Heart left ventricle (tissue), 13 donors: ENCODE measurements at regions not wholly inside any gene's neighbourhood (a gene's known extent, or its start where the extent isn't known, plus 50 kb on each side); places are given as distances from the start of the nearest gene placed in this dataset.

ENCODE experiments used
- POLR2A ChIP-seq, 2 donors: fragments of 450-650 bp; IDR thresholded peaks; one replicate each; pipeline ENCODE4 v1.6.1; 2017; ENCODE audit warnings: antibody characterized with exemption in 2 of 2, mild to moderate bottlenecking in 2 of 2, moderate library complexity in 2 of 2
- TF ChIP-seq, protein P1 (sequence below), 12 donors: fragments of 200-600 bp; sonication (generic) in 4 of 12; IDR thresholded peaks; one replicate each; pipeline versions ENCODE4 v1.5.0 to v1.8.0; 2018 to 2022; ENCODE audit warnings: antibody characterized with exemption in 12 of 12, mild to moderate bottlenecking in 5 of 12
- donor health status: ischemic (EF 13 %, LVEDD 7.1; RV severe dilation, severe dysfunction).
- donor health status: DM: no; HTN: yes; CAD: no.
- donor health status: DM: no; HTN: no; CAD: no.
- donor health status: ischemic (EF 25% LVEDD 6.9; RV normal size, moderate dysfunction).
- donor health status: ischemic (EF 25% LVEDD 5.7; RV mildly dilated, moderate dysfunction).
- donor health status: ischemic (EF 35%, LVEDD 5.7; RV mildly dilated, moderate dysfunction).
- donor health status: nonischemic (EF 11% LVEDD 7.7; RV severe dilation, severe dysfunction).
- donor health status: DM: yes; HTN: yes; CAD: no.
- donor health status: PGD.
- donor health status: ischemic (EF 29% LVEDD 5.4; RV normal size, mild dysfunction).
- donor health status: nonischemic (EF 23%, LVEDD 6.1; RV moderate dilation, normal function).

DNA sequence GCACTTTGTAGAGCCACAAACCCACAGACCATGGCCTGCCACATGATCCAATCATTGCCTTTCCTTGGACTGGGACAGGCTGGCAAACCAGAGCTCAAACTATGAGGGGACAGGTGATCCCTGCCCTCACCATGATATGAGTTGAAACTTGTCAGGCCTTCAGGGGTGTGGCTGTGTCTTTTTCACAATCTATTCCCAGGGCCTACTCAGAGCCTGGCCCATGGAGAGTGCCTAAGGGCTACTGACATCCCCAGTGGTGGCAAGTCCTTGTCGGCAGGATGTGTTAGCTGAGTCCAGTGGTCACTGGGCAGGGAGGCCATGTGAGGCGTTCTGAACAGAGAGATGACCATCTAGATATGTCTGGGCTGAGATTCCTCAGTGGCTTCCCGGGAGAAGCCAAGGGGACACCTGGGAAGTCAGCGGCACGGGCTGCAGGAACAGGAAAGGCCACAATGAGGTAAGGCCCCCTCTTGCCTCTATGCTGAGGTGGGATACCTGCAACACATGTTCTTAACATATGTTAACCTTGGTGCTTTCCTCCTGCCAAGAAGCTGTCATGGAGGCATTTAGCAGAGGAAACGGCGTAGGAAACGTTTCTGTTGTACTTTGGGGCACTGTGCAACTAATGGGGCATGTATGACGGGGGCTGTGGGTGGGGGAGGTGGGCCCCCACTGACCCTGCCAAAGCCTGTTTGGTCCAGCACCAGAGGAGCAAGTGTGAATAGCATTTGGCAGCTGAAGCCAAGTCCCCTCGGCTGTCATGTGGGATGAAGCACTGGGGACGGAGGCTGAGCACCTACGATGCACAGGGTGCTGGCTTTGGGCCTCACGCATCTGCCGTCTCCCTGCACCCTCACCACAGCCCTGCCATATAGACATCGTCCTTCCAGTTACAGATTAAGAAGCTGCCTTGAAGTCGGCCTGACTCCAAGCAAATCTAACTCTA, 384.0 kb downstream of the RPS24 start:
- TF ChIP-seq, protein P1, sequence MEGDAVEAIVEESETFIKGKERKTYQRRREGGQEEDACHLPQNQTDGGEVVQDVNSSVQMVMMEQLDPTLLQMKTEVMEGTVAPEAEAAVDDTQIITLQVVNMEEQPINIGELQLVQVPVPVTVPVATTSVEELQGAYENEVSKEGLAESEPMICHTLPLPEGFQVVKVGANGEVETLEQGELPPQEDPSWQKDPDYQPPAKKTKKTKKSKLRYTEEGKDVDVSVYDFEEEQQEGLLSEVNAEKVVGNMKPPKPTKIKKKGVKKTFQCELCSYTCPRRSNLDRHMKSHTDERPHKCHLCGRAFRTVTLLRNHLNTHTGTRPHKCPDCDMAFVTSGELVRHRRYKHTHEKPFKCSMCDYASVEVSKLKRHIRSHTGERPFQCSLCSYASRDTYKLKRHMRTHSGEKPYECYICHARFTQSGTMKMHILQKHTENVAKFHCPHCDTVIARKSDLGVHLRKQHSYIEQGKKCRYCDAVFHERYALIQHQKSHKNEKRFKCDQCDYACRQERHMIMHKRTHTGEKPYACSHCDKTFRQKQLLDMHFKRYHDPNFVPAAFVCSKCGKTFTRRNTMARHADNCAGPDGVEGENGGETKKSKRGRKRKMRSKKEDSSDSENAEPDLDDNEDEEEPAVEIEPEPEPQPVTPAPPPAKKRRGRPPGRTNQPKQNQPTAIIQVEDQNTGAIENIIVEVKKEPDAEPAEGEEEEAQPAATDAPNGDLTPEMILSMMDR (IDR thresholded peaks at IDR 0.05): no peak
- no peak for TF ChIP-seq POLR2A (IDR thresholded peaks at IDR 0.05)
